GM10266 (cell line): ENCODE measurements at regions not wholly inside any gene's neighbourhood (a gene's known extent, or its start where the extent isn't known, plus 50 kb on each side); places are given as distances from the start of the nearest gene placed in this dataset.

Experiments
- DNase-seq: peaks from one replicate; pipeline ENCODE4 v3.0.0; 2012; ENCODE audit errors: extremely low spot score
- CTCF ChIP-seq: IDR thresholded peaks from 2 replicates; pipeline ENCODE4 v1.5.1; 2012; ENCODE audit warnings: mild to moderate bottlenecking, low read depth; ENCODE audit not compliant: control insufficient read depth, insufficient read depth; ENCODE audit errors: missing control alignments

GRCh38 chr3:116899253-116899652, 189.7 kb downstream of the TUSC7 start:
- TF ChIP-seq CTCF = no peak
- no peak for DNase-seq

- no peak for TF ChIP-seq CTCF
- DNase-seq = no peak
These were observed 195.8 kb downstream of the TUSC7 start for GRCh38 chr3:116905334-116905733.

GRCh38 chr3:116905794-116906193, 196.2 kb downstream of the TUSC7 start:
- no peak for DNase-seq
- no peak for TF ChIP-seq CTCF

- TF ChIP-seq CTCF = no peak
- no peak for DNase-seq
These were observed 202.5 kb downstream of the TUSC7 start for GRCh38 chr3:116912116-116912515.

- TF ChIP-seq CTCF = no peak
- no peak for DNase-seq
These were observed 204.4 kb downstream of the TUSC7 start for GRCh38 chr3:116914004-116914403.

GRCh38 chr3:116916836-116917235, 207.3 kb downstream of the TUSC7 start:
- TF ChIP-seq CTCF = no peak
- DNase-seq = no peak

- no peak for DNase-seq
- no peak for TF ChIP-seq CTCF
These were observed 211.4 kb downstream of the TUSC7 start for GRCh38 chr3:116920826-116921610.
